GM12892 (cell line): ENCODE measurements at regions not wholly inside any gene's neighbourhood (a gene's known extent, or its start where the extent isn't known, plus 50 kb on each side); places are given as distances from the start of the nearest gene placed in this dataset.

ENCODE experiments used
- POLR2A ChIP-seq: IDR thresholded peaks from 2 replicates; pipeline ENCODE4 v1.6.1; 2011; ENCODE audit warnings: low read depth, low read length, control low read depth
- POLR2AphosphoS5 ChIP-seq: IDR thresholded peaks from 2 replicates; pipeline ENCODE4 v1.6.1; 2011; ENCODE audit warnings: low read depth, low read length, control low read depth
- TAF1 ChIP-seq: IDR thresholded peaks from 2 replicates; pipeline ENCODE4 v1.6.1; 2011; ENCODE audit warnings: low read depth, mild to moderate bottlenecking, control low read depth, low read length, borderline replicate concordance

DNA sequence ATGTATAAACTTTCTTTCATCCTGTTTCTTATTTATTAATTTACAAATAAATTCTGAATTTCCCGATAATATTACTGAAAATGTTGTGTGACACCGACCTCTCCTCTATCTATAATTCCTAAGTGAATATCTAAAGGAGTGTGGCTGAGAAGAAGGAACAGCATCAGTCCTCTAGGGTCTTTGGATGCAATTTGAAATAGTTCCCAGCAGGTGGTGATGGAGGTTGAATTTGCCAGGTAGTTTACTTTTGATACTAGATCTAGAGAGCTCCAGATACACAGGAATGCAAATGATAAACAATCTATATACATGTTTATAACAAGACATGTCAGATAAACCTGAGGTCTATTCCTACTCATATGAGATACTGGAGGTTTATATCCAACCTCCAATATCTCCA is 305.4 kb downstream of the PCDH18 start:
- TF ChIP-seq POLR2A, result no peak
- no peak for TF ChIP-seq POLR2AphosphoS5
- TF ChIP-seq TAF1, result no peak
